IMR-90 (cell line): ENCODE measurements at regions not wholly inside any gene's neighbourhood (a gene's known extent, or its start where the extent isn't known, plus 50 kb on each side); places are given as distances from the start of the nearest gene placed in this dataset.

Experiments used
- ATAC-seq: fragments of 200-7000 bp; cut with Tn5 transposase; 2 replicates; pipeline ENCODE4 v1.9.1; 2020; ENCODE audit warnings: low read depth, mild to moderate bottlenecking, moderate library complexity
- BruUV-seq: library from RNA; stranded (reverse); fragments of 400-500 nt; replicated peaks from 2 replicates; lab custom pipeline; 2021; lab: Mats Ljungman, UMichigan
- CTCF ChIA-PET: fragments of 300-600 bp; formaldehyde crosslinking; extraction: SDS; loops from one replicate; lab custom pipeline; 2021; ENCODE audit warnings: antibody characterized with exemption; lab: Yijun Ruan, JAX
- POLR2A ChIA-PET: fragments of 300-600 bp; sonication (Branson Sonifier 250); formaldehyde crosslinking; loops from one replicate; lab custom pipeline; 2022; ENCODE audit warnings: antibody characterized with exemption; ENCODE audit not compliant: unreplicated experiment; lab: Charles Lee
- DNase-seq: peaks from one replicate; pipeline ENCODE4 v3.0.0; 2013
- H2AFZ ChIP-seq: replicated peaks from 2 replicates; pipeline ENCODE3; 2013; ENCODE audit warnings: low read length, mild to moderate bottlenecking; ENCODE audit not compliant: poor library complexity
- H2AK5ac ChIP-seq: 2 replicates; pipeline ENCODE4 v1.6.1; 2013; ENCODE audit warnings: low read depth, low read length, inconsistent platforms
- H2AK9ac ChIP-seq: replicated peaks from 2 replicates; pipeline ENCODE3; 2013; ENCODE audit warnings: mild to moderate bottlenecking, low read depth, low read length, moderate library complexity; ENCODE audit not compliant: poor library complexity
- H2BK120ac ChIP-seq: 2 replicates; pipeline ENCODE4 v1.6.1; 2013; ENCODE audit warnings: low read depth, low read length, inconsistent platforms
- H2BK15ac ChIP-seq: 3 replicates; pipeline ENCODE4 v1.6.1; 2013; ENCODE audit warnings: low read depth, low read length, inconsistent platforms
- H2BK20ac ChIP-seq: 2 replicates; pipeline ENCODE4 v1.6.1; 2013; ENCODE audit warnings: low read depth, mild to moderate bottlenecking, inconsistent platforms, low read length, moderate library complexity
- H2BK5ac ChIP-seq: 2 replicates; pipeline ENCODE4 v1.6.1; 2013; ENCODE audit warnings: mild to moderate bottlenecking, low read depth, low read length, inconsistent platforms; ENCODE audit not compliant: poor library complexity, severe bottlenecking
- H3K14ac ChIP-seq: replicated peaks from 2 replicates; pipeline ENCODE4 v1.6.1; 2013; ENCODE audit warnings: low read depth, low read length, inconsistent platforms
- H3K18ac ChIP-seq: 2 replicates; pipeline ENCODE4 v1.6.1; 2013; ENCODE audit warnings: low read depth, low read length, control low read depth
- H3K23ac ChIP-seq: 2 replicates; pipeline ENCODE4 v1.6.1; 2013; ENCODE audit warnings: low read depth, low read length, inconsistent platforms
- H3K27ac ChIP-seq: 2 replicates; pipeline ENCODE4 v1.5.1; 2013; ENCODE audit warnings: mild to moderate bottlenecking, control low read depth, low read length; ENCODE audit not compliant: insufficient read depth
- H3K27me3 ChIP-seq: 2 replicates; pipeline ENCODE4 v1.6.1; 2013; ENCODE audit warnings: low read length; ENCODE audit not compliant: control insufficient read depth, insufficient read depth
- H3K36me3 ChIP-seq: 2 replicates; pipeline ENCODE4 v1.6.1; 2013; ENCODE audit warnings: low read length, mixed read lengths; ENCODE audit not compliant: control insufficient read depth, insufficient read depth
- H3K4ac ChIP-seq: 2 replicates; pipeline ENCODE4 v1.6.1; 2013; ENCODE audit warnings: low read depth, low read length, inconsistent platforms
- H3K4me1 ChIP-seq: 2 replicates; pipeline ENCODE4 v1.6.1; 2013; ENCODE audit warnings: low read length, mixed read lengths; ENCODE audit not compliant: control insufficient read depth, insufficient read depth
- H3K4me2 ChIP-seq: 2 replicates; pipeline ENCODE4 v1.6.1; 2013; ENCODE audit warnings: low read depth, mild to moderate bottlenecking, control low read depth, low read length, moderate library complexity
- H3K4me3 ChIP-seq: 2 replicates; pipeline ENCODE4 v1.5.1; 2013; ENCODE audit warnings: low read depth, mild to moderate bottlenecking, control low read depth, low read length, moderate library complexity; ENCODE audit not compliant: insufficient read depth
- H3K56ac ChIP-seq: 2 replicates; pipeline ENCODE4 v1.6.1; 2013; ENCODE audit warnings: low read length, inconsistent platforms; ENCODE audit not compliant: insufficient read depth; ENCODE audit errors: extremely low read depth
- H3K79me1 ChIP-seq, 2 experiments: 2 replicates each; pipeline ENCODE4 v1.6.1; 2013; ENCODE audit warnings: low read length in 2 of 2, inconsistent platforms in 1 of 2, low read depth in 1 of 2
- H3K9ac ChIP-seq: 2 replicates; pipeline ENCODE4 v1.6.1; 2013; ENCODE audit warnings: low read depth, low read length, control low read depth
- H3K9me1 ChIP-seq: 2 replicates; pipeline ENCODE4 v1.6.1; 2013; ENCODE audit warnings: low read length, inconsistent platforms; ENCODE audit not compliant: insufficient read depth
- H3K9me3 ChIP-seq: 2 replicates; pipeline ENCODE4 v1.6.1; 2013; ENCODE audit warnings: low read length; ENCODE audit not compliant: control insufficient read depth, insufficient read depth
- H4K20me1 ChIP-seq: 2 replicates; pipeline ENCODE4 v1.6.1; 2013; ENCODE audit warnings: low read length, inconsistent platforms; ENCODE audit not compliant: insufficient read depth
- H4K5ac ChIP-seq: 2 replicates; pipeline ENCODE4 v1.6.1; 2013; ENCODE audit warnings: mild to moderate bottlenecking, low read depth, low read length, control low read depth
- H4K8ac ChIP-seq, 2 experiments: 2 replicates each; pipeline ENCODE4 v1.6.1; 2013; ENCODE audit warnings: low read depth in 2 of 2, low read length in 2 of 2, control low read depth in 1 of 2, inconsistent platforms in 1 of 2
- H4K91ac ChIP-seq: 2 replicates; pipeline ENCODE4 v1.6.1; 2013; ENCODE audit warnings: low read depth, low read length, inconsistent platforms; ENCODE audit not compliant: insufficient read depth
- BHLHE40 ChIP-seq: fragments of 150-350 bp; IDR thresholded peaks from 2 replicates; pipeline ENCODE4 v1.6.1; 2016; ENCODE audit warnings: mild to moderate bottlenecking, low read depth, low read length
- CEBPB ChIP-seq: IDR thresholded peaks from 2 replicates; pipeline ENCODE4 v1.6.1; 2012; ENCODE audit warnings: low read depth, low read length, improper control_type of control experiment
- MAFK ChIP-seq: IDR thresholded peaks from 2 replicates; pipeline ENCODE4 v1.6.1; 2012; ENCODE audit warnings: low read depth, low read length, improper control_type of control experiment
- POLR2A ChIP-seq: IDR thresholded peaks from 2 replicates; pipeline ENCODE4 v1.6.1; 2012; ENCODE audit warnings: mild to moderate bottlenecking, low read depth, low read length
- RAD21 ChIP-seq: IDR thresholded peaks from 2 replicates; pipeline ENCODE4 v1.6.1; 2012; ENCODE audit warnings: low read length, improper control_type of control experiment
- SMC3 ChIP-seq: fragments of 150-350 bp; IDR thresholded peaks from 2 replicates; pipeline ENCODE4 v1.6.1; 2016; ENCODE audit warnings: low read depth, mild to moderate bottlenecking, antibody characterized with exemption, low read length, moderate library complexity
- WGBS, 2 experiments: methylation state at CpG; one replicate each; pipeline versions ENCODE4 v1.1.5 to v1.1.7; 2013; ENCODE audit warnings: missing lambda C conversion rate in 2 of 2; ENCODE audit not compliant: insufficient read length in 1 of 2; ENCODE audit errors: extremely low coverage in 2 of 2; 5-methylcytosine and 5-hydroxymethylcytosine counted together
- dilution Hi-C: fragments of 300-500 bp; cut with HindIII; formaldehyde crosslinking; loops from one replicate; pipeline ENCODE4 v1.14.3; 2018; ENCODE audit warnings: low sequenced_read_pairs; ENCODE audit not compliant: unreplicated experiment
- in situ Hi-C: fragments of 300-500 bp; cut with MboI; formaldehyde crosslinking; loops from 3 replicates; pipeline ENCODE4 v1.14.3; 2019; ENCODE audit warnings: low sequenced_read_pairs, inconsistent platforms, mixed read lengths
- intact Hi-C: fragments of 100-400 bp; cut with micrococcal nuclease; formaldehyde crosslinking; loops from 2 replicates; pipeline ENCODE4 v1.10.0; 2022

- H3K9me3 ChIP-seq, result no peaks in the 10 kb centered on the region
- peak overlapping the region; percentile 89; the same call in 1 of the 2 replicates for H4K5ac ChIP-seq
- H2BK120ac ChIP-seq, result peak overlapping the region; percentile 87
- H3K4me1 ChIP-seq, result peaks cover 20% of the 10 kb centered on the region
- peak overlapping the region; percentile 75 for H4K91ac ChIP-seq
- intact Hi-C loops, result no loop called here
- peak overlapping the region; percentile 85; the same call in 1 of the 3 replicates for H2BK15ac ChIP-seq
- no CpG with 5 or more reads among the region's 2 CpGs for WGBS, 2 experiments
- H4K8ac ChIP-seq, result peak overlapping the region; percentile 55 to 86; a peak in 3 of 4 replicates
- H3K36me3 ChIP-seq, result no peaks in the 10 kb centered on the region
- peak overlapping the region; percentile 79 for H2BK5ac ChIP-seq
- peak overlapping the region; percentile 10 for H2AK9ac ChIP-seq
- ATAC-seq (peak; percentile 55), DNase-seq (peak; percentile 72)
- peak overlapping the region; percentile 90 for H3K4ac ChIP-seq
- TF ChIP-seq BHLHE40, result no peak
- TF ChIP-seq POLR2A, result no peak
- TF ChIP-seq CEBPB, result no peak
- TF ChIP-seq RAD21, result no peak
- TF ChIP-seq SMC3, result no peak
- TF ChIP-seq MAFK, result no peak
- 0 out of 2 replicates have a peak overlapping the region, but pooled peaks have one; percentile 7 for H3K27ac ChIP-seq
- no TSS peak for BruUV-seq
- POLR2A ChIA-PET, result no interaction called here
- peaks cover 0 to 18% of the 10 kb centered on the region in 2 experiments; a peak in 2 of 4 replicates for H3K79me1 ChIP-seq
- in situ Hi-C loops, result no loop called here
- H2AFZ ChIP-seq, result peak overlapping the region; percentile 33
- no peak overlapping the region for H3K4me2 ChIP-seq
- no peaks in the 10 kb centered on the region for H4K20me1 ChIP-seq
- dilution Hi-C loops, result no loop called here
- peak overlapping the region; percentile 96 for H3K18ac ChIP-seq
- H3K14ac ChIP-seq, result peak overlapping the region; percentile 85
- CTCF ChIA-PET, result no interaction called here
- H2AK5ac ChIP-seq, result peak overlapping the region; percentile 79
- H2BK20ac ChIP-seq, result peak overlapping the region; percentile 93
- H3K23ac ChIP-seq, result peak overlapping the region; percentile 28; the same call in 1 of the 2 replicates
- no peak overlapping the region for H3K4me3 ChIP-seq
- H3K9me1 ChIP-seq, result peaks cover 20% of the 10 kb centered on the region
- H3K27me3 ChIP-seq, result no peaks in the 10 kb centered on the region
- H3K9ac ChIP-seq, result no peak overlapping the region; the same call in 1 of the 2 replicates
- H3K56ac ChIP-seq, result no peak overlapping the region
Measured at GRCh38 chr12:65666876-65667275, 157.4 kb upstream of the HMGA2 start.
